Endothelial cell of umbilical vein (primary cell): ENCODE measurements at regions not wholly inside any gene's neighbourhood (a gene's known extent, or its start where the extent isn't known, plus 50 kb on each side); places are given as distances from the start of the nearest gene placed in this dataset.

ENCODE experiments used
- BruUV-seq: library from RNA; stranded (reverse); fragments of 400-500 nt; replicated peaks from 2 replicates; lab custom pipeline; 2021; lab: Mats Ljungman, UMichigan
- CTCF ChIA-PET: fragments of 300-600, 350-600 bp; sonication (Branson Sonifier 250); formaldehyde crosslinking; loops from one replicate; lab custom pipeline; 2021; ENCODE audit warnings: antibody characterized with exemption, inconsistent platforms; lab: Charles Lee
- POLR2A ChIA-PET: fragments of 300-600, 350-600 bp; sonication (Branson Sonifier 250); formaldehyde crosslinking; loops from one replicate; lab custom pipeline; 2021; ENCODE audit warnings: antibody characterized with exemption, inconsistent platforms; lab: Charles Lee
- DNase-seq: peaks from one replicate; pipeline ENCODE4 v3.0.0-alpha.2; 2011; ENCODE audit warnings: low read depth, low spot score
- FAIRE-seq: peaks from 2 replicates; lab custom pipeline; 2011; peaks lifted over from hg19 to GRCh38; lab: Jason Lieb, UNC
- H2AFZ ChIP-seq: 2 replicates; pipeline ENCODE4 v1.6.0; 2012; ENCODE audit warnings: low read depth, low read length, control low read depth, inconsistent platforms
- H3K27ac ChIP-seq: 2 replicates; pipeline ENCODE4 v1.5.1; 2011; ENCODE audit warnings: low read depth, mild to moderate bottlenecking, control low read depth, low read length, moderate library complexity; ENCODE audit not compliant: insufficient read depth
- H3K27me3 ChIP-seq, 2 experiments: 2 replicates each; pipeline versions ENCODE4 v1.6.0 to v1.6.1; 2011; ENCODE audit warnings: low read length in 2 of 2, mixed read lengths in 1 of 2; ENCODE audit not compliant: control insufficient read depth in 2 of 2, insufficient read depth in 2 of 2
- H3K36me3 ChIP-seq, 2 experiments: 2 replicates in 1 of 2; 3 replicates in 1 of 2; pipeline ENCODE4 v1.5.1; 2011; ENCODE audit warnings: low read length in 2 of 2, mild to moderate bottlenecking in 1 of 2, moderate library complexity in 1 of 2; ENCODE audit not compliant: control insufficient read depth in 2 of 2, insufficient read depth in 2 of 2; ENCODE audit errors: extremely low read depth in 1 of 2
- H3K4me1 ChIP-seq: 3 replicates; pipeline ENCODE4 v1.5.1; 2011; ENCODE audit warnings: mild to moderate bottlenecking, low read length; ENCODE audit not compliant: control insufficient read depth, insufficient read depth; ENCODE audit errors: extremely low read depth
- H3K4me2 ChIP-seq: 2 replicates; pipeline ENCODE4 v1.6.1; 2011; ENCODE audit warnings: low read length, control low read depth, mixed read lengths; ENCODE audit not compliant: insufficient read depth
- H3K4me3 ChIP-seq, 3 experiments: fragments of 200-600 bp in 1 of 3; sonication (generic), shearing (Covaris generic) in 1 of 3; replicated peaks in 1 of 3; 2 replicates each; pipeline ENCODE4 v1.5.1; 2011 to 2016; ENCODE audit warnings: control low read depth in 3 of 3, low read length in 3 of 3, mild to moderate bottlenecking in 2 of 3, inconsistent platforms in 1 of 3, low read depth in 1 of 3, moderate library complexity in 1 of 3; ENCODE audit not compliant: insufficient read depth in 1 of 3
- H3K79me2 ChIP-seq: 2 replicates; pipeline ENCODE4 v1.6.0; 2012; ENCODE audit warnings: low read length, inconsistent platforms; ENCODE audit not compliant: control insufficient read depth, insufficient read depth
- H3K9ac ChIP-seq: replicated peaks from 2 replicates; pipeline ENCODE3; 2011; ENCODE audit warnings: low read length, control low read depth; ENCODE audit not compliant: insufficient read depth; ENCODE audit errors: extremely low read depth
- H3K9me1 ChIP-seq: replicated peaks from 3 replicates; pipeline ENCODE4 v1.6.0; 2011; ENCODE audit warnings: mild to moderate bottlenecking, low read length; ENCODE audit not compliant: control insufficient read depth, insufficient read depth; ENCODE audit errors: extremely low read depth
- H3K9me3 ChIP-seq: replicated peaks from 2 replicates; pipeline ENCODE4 v1.5.1; 2012; ENCODE audit warnings: low read length, inconsistent platforms; ENCODE audit not compliant: control insufficient read depth, insufficient read depth
- H4K20me1 ChIP-seq: replicated peaks from 2 replicates; pipeline ENCODE3; 2011; ENCODE audit warnings: mild to moderate bottlenecking, low read length; ENCODE audit not compliant: control insufficient read depth, insufficient read depth; ENCODE audit errors: extremely low read depth
- EZH2 ChIP-seq: IDR thresholded peaks from 2 replicates; pipeline ENCODE4 v1.6.1; 2012; ENCODE audit warnings: borderline replicate concordance, low read depth, mild to moderate bottlenecking, moderate library complexity, low read length, inconsistent platforms; ENCODE audit not compliant: severe bottlenecking
- FOS ChIP-seq: IDR thresholded peaks from 2 replicates; pipeline ENCODE4 v1.6.1; 2011; ENCODE audit warnings: mild to moderate bottlenecking, low read length, moderate library complexity, borderline replicate concordance; ENCODE audit not compliant: insufficient read depth
- GATA2 ChIP-seq: IDR thresholded peaks from 2 replicates; pipeline ENCODE4 v1.7.0; 2011; ENCODE audit warnings: low read depth, mild to moderate bottlenecking, moderate library complexity, mixed read lengths, low read length; ENCODE audit not compliant: insufficient read length, insufficient read depth
- JUN ChIP-seq: IDR thresholded peaks from 2 replicates; pipeline ENCODE4 v1.6.1; 2011; ENCODE audit warnings: borderline replicate concordance, low read depth; ENCODE audit not compliant: insufficient read length, insufficient read depth
- MYC ChIP-seq: IDR thresholded peaks from one replicate; pipeline ENCODE4 v1.6.1; 2011; ENCODE audit warnings: mild to moderate bottlenecking, low read depth, low read length
- POLR2A ChIP-seq: IDR thresholded peaks from 2 replicates; pipeline ENCODE4 v1.6.1; 2012; ENCODE audit warnings: low read depth, mild to moderate bottlenecking, control low read depth, low read length
- POLR2AphosphoS5 ChIP-seq: IDR thresholded peaks from 2 replicates; pipeline ENCODE4 v1.6.1; 2012; ENCODE audit warnings: low read depth, mild to moderate bottlenecking, control low read depth, low read length, moderate library complexity; ENCODE audit not compliant: insufficient read depth
- dilution Hi-C: fragments of 300-500 bp; cut with MboI; formaldehyde crosslinking; loops from one replicate; pipeline ENCODE4 v1.15.0; 2019; ENCODE audit warnings: low sequenced_read_pairs; ENCODE audit not compliant: extremely low pct_ligation_motif_present
- intact Hi-C: fragments of 100-400 bp; cut with micrococcal nuclease; formaldehyde crosslinking; loops from one replicate; pipeline ENCODE4 v1.10.0; 2022
- TF ChIP-seq, protein P1 (sequence below), 2 donors: IDR thresholded peaks; 1 replicate in 1 of 2; 2 replicates in 1 of 2; pipeline ENCODE4 v1.5.1; 2011; ENCODE audit warnings: low read length in 2 of 2, mild to moderate bottlenecking in 2 of 2, moderate library complexity in 2 of 2, control low read depth in 1 of 2, inconsistent platforms in 1 of 2, low read depth in 1 of 2; ENCODE audit not compliant: insufficient read depth in 1 of 2; ENCODE audit errors: extremely low read depth in 1 of 2
- TF ChIP-seq, protein P2 (sequence below): IDR thresholded peaks from 2 replicates; pipeline ENCODE4 v1.6.1; 2011; ENCODE audit not compliant: insufficient read depth, insufficient read length

DNA sequence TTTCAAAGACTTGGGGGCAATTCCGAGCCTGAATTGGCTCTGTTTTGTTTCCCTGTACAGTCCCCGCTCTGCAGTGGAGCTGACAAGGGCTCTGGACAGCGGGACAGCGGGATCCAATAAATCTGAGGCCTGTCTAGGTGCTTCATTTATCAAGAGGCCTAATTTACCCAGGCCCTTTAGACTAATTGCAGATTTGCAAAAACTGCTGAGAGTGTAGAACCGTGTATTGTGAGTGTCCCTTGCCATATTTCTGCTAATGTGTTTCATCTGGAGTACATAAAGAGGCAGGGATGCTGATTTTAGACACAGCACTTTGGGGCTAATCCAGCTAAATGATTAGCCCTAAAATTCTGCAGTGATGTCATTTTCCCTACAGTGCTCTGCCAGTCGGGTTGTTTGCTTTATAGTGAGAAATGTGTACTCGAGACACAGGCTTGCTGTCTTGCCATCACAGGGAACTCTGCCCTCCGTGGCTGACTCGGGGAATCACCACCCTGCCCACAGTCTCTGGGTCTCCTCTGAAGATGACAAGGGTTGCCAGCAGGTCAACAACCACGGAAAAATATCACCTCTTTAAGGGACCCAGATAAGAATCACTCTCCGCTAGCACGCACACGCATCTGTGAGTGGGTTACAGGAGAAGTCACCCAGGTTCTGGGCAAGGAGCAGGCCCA, 592.0 kb downstream of the BNC2 start:
- Histone ChIP-seq H3K4me3 (no peak overlapping the region), H3K27ac (no peak overlapping the region), H3K27me3 (no peaks in the 10 kb centered on the region), H3K9me1 (no peaks in the 10 kb centered on the region), H3K4me2 (no peak overlapping the region), H2AFZ (no peak overlapping the region), H3K79me2 (no peaks in the 10 kb centered on the region), H3K36me3 (no peaks in the 10 kb centered on the region), H4K20me1 (no peaks in the 10 kb centered on the region), H3K9me3 (no peaks in the 10 kb centered on the region), H3K4me1 (no peaks in the 10 kb centered on the region), H3K9ac (no peak overlapping the region)
- dilution Hi-C loops, result no loop called here
- FAIRE-seq (no peak), DNase-seq (no peak)
- intact Hi-C loops, result no loop called here
- TF ChIP-seq JUN (no peak), POLR2AphosphoS5 (no peak), FOS (no peak), GATA2 (no peak), EZH2 (no peak), POLR2A (no peak), MYC (no peak)
- TF ChIP-seq, protein P1, sequence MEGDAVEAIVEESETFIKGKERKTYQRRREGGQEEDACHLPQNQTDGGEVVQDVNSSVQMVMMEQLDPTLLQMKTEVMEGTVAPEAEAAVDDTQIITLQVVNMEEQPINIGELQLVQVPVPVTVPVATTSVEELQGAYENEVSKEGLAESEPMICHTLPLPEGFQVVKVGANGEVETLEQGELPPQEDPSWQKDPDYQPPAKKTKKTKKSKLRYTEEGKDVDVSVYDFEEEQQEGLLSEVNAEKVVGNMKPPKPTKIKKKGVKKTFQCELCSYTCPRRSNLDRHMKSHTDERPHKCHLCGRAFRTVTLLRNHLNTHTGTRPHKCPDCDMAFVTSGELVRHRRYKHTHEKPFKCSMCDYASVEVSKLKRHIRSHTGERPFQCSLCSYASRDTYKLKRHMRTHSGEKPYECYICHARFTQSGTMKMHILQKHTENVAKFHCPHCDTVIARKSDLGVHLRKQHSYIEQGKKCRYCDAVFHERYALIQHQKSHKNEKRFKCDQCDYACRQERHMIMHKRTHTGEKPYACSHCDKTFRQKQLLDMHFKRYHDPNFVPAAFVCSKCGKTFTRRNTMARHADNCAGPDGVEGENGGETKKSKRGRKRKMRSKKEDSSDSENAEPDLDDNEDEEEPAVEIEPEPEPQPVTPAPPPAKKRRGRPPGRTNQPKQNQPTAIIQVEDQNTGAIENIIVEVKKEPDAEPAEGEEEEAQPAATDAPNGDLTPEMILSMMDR (IDR thresholded peaks at IDR 0.05; ENCODE audit: extremely low read depth in 1 of 2, insufficient read depth in 1 of 2, low read depth in 1 of 2, low read length in 2 of 2), result no peak
- TF ChIP-seq, protein P2, sequence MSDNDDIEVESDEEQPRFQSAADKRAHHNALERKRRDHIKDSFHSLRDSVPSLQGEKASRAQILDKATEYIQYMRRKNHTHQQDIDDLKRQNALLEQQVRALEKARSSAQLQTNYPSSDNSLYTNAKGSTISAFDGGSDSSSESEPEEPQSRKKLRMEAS, result no peak
- POLR2A ChIA-PET, result no interaction called here
- CTCF ChIA-PET, result no interaction called here
- no TSS peak for BruUV-seq
